ENCODE measurements at regions not wholly inside any gene's neighbourhood (a gene's known extent, or its start where the extent isn't known, plus 50 kb on each side); places are given as distances from the start of the nearest gene placed in this dataset.
"Not testable (repeated sequence)": the region's sequence is repeated elsewhere in the genome, so short reads cannot be mapped to it uniquely, and the experiment has no call there.

DNA sequence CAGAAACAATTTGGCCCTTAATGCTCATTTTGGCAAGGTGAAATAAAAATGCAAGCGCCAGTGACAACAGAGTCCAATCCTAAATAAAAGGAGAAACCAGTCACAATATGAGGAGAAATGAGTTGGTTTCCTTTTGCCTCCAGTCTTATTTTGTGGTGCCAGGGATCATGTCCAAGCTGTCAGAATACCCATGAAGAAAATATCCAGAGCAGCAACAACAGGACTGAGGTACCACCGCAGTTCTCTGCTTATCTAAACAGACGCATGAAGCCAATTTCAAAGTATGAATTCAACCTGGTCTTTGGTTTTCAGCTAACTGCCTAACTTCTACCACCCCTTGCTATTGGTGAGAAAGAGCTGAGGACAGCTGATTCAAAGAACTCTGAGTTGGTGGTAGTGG lies 199.9 kb upstream of the MAGEB2 start:
- Histone ChIP-seq H3K79me2 (ENCODE audit: control insufficient read depth, insufficient read depth, low read length) (no peaks in the 10 kb centered on the region), H3K36me3 (replicated peaks in 1 of 2; ENCODE audit: control extremely low read depth in 1 of 2, control insufficient read depth in 1 of 2, extremely low read depth in 1 of 2, insufficient read depth in 2 of 2, low read length in 1 of 2) (no peaks in the 10 kb centered on the region), H3K9ac (ENCODE audit: low read length) (no peak overlapping the region), H3K9me3 (ENCODE audit: control extremely low read depth in 1 of 3, control insufficient read depth in 2 of 3, insufficient read depth in 1 of 3, low read length in 2 of 3) (no peaks in the 10 kb centered on the region), H3K27me3 (replicated peaks in 1 of 4; ENCODE audit: control extremely low read depth in 1 of 4, control insufficient read depth in 3 of 4, insufficient read depth in 4 of 4, low read length in 3 of 4) (no peaks in the 10 kb centered on the region), H4K20me1 (ENCODE audit: control insufficient read depth, insufficient read depth, low read length, poor library complexity, severe bottlenecking) (no peaks in the 10 kb centered on the region), H3K4me3 (ENCODE audit: control extremely low read depth in 1 of 5, extremely low read depth in 1 of 5, insufficient read depth in 1 of 5, low read depth in 2 of 5, low read length in 4 of 5) (no peak overlapping the region), H3K27ac (ENCODE audit: low read length in 2 of 2) (no peak overlapping the region), H2AFZ (ENCODE audit: insufficient read depth, low read depth, low read length, poor library complexity, severe bottlenecking) (no peak overlapping the region), H3K4me2 (replicated peaks; ENCODE audit: low read depth, low read length, poor library complexity, severe bottlenecking) (no peak overlapping the region), H3K4me1 (ENCODE audit: control insufficient read depth in 2 of 2, insufficient read depth in 2 of 2, low read length in 2 of 2) (no peaks in the 10 kb centered on the region)
- no peak overlapping the region for H3K27ac Mint-ChIP-seq
- no peak overlapping the region for H3K4me3 Mint-ChIP-seq
- H3K27me3 Mint-ChIP-seq = no peaks in the 10 kb centered on the region
- no peak for DNase-seq
- POLR2A ChIA-PET = no interaction called here
- intact Hi-C loops (cut with micrococcal nuclease) = no loop called here
- no peaks in the 10 kb centered on the region for H3K4me1 Mint-ChIP-seq
- no peak for ATAC-seq (ENCODE audit: low read depth)
- WGBS (ENCODE audit: insufficient coverage) = no CpG with 5 or more reads among the region's 3 CpGs
- H3K9me3 Mint-ChIP-seq (ENCODE audit: insufficient read depth) = peaks cover under 1% of the 10 kb centered on the region
- CTCF ChIA-PET = no interaction called here
- TF ChIP-seq, protein P1, sequence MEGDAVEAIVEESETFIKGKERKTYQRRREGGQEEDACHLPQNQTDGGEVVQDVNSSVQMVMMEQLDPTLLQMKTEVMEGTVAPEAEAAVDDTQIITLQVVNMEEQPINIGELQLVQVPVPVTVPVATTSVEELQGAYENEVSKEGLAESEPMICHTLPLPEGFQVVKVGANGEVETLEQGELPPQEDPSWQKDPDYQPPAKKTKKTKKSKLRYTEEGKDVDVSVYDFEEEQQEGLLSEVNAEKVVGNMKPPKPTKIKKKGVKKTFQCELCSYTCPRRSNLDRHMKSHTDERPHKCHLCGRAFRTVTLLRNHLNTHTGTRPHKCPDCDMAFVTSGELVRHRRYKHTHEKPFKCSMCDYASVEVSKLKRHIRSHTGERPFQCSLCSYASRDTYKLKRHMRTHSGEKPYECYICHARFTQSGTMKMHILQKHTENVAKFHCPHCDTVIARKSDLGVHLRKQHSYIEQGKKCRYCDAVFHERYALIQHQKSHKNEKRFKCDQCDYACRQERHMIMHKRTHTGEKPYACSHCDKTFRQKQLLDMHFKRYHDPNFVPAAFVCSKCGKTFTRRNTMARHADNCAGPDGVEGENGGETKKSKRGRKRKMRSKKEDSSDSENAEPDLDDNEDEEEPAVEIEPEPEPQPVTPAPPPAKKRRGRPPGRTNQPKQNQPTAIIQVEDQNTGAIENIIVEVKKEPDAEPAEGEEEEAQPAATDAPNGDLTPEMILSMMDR (IDR thresholded peaks at IDR 0.05) = no peak
- TF ChIP-seq EZH2 (IDR thresholded peaks at IDR 0.05; ENCODE audit: borderline replicate concordance, insufficient read depth, low read depth, low read length, poor library complexity, severe bottlenecking) = no peak

GRCh38 chrX:30027636-30028035 lies 187.7 kb upstream of the MAGEB2 start:
- H3K9me3 ChIP-seq (ENCODE audit: control extremely low read depth in 1 of 3, control insufficient read depth in 2 of 3, insufficient read depth in 1 of 3, low read length in 2 of 3) = no peaks in the 10 kb centered on the region
- no peak overlapping the region for H2AFZ ChIP-seq (ENCODE audit: insufficient read depth, low read depth, low read length, poor library complexity, severe bottlenecking)
- ChIA-PET CTCF (no interaction called here), POLR2A (no interaction called here)
- H3K27ac ChIP-seq (ENCODE audit: low read length in 2 of 2) = no peak overlapping the region
- no peaks in the 10 kb centered on the region for H3K27me3 ChIP-seq (replicated peaks in 1 of 4; ENCODE audit: control extremely low read depth in 1 of 4, control insufficient read depth in 3 of 4, insufficient read depth in 4 of 4, low read length in 3 of 4)
- H3K4me1 Mint-ChIP-seq = no peaks in the 10 kb centered on the region
- H3K27me3 Mint-ChIP-seq = no peaks in the 10 kb centered on the region
- H3K4me2 ChIP-seq (replicated peaks; ENCODE audit: low read depth, low read length, poor library complexity, severe bottlenecking) = no peak overlapping the region
- H3K9me3 Mint-ChIP-seq (ENCODE audit: insufficient read depth) = no peaks in the 10 kb centered on the region
- no peak for TF ChIP-seq EZH2 (IDR thresholded peaks at IDR 0.05; ENCODE audit: borderline replicate concordance, insufficient read depth, low read depth, low read length, poor library complexity, severe bottlenecking)
- TF ChIP-seq, protein P1 (IDR thresholded peaks at IDR 0.05) = no peak
- no peak overlapping the region for H3K9ac ChIP-seq (ENCODE audit: low read length)
- no peak overlapping the region for H3K4me3 Mint-ChIP-seq
- ATAC-seq (ENCODE audit: low read depth) (no peak), DNase-seq (no peak)
- H3K79me2 ChIP-seq (ENCODE audit: control insufficient read depth, insufficient read depth, low read length) = no peaks in the 10 kb centered on the region
- no peaks in the 10 kb centered on the region for H3K4me1 ChIP-seq (ENCODE audit: control insufficient read depth in 2 of 2, insufficient read depth in 2 of 2, low read length in 2 of 2)
- WGBS (ENCODE audit: insufficient coverage) = 92% methylated on average over 2 of the region's 2 CpGs
- intact Hi-C loops (cut with micrococcal nuclease) = no loop called here
- no peaks in the 10 kb centered on the region for H3K36me3 ChIP-seq (replicated peaks in 1 of 2; ENCODE audit: control extremely low read depth in 1 of 2, control insufficient read depth in 1 of 2, extremely low read depth in 1 of 2, insufficient read depth in 2 of 2, low read length in 1 of 2)
- H4K20me1 ChIP-seq (ENCODE audit: control insufficient read depth, insufficient read depth, low read length, poor library complexity, severe bottlenecking) = no peaks in the 10 kb centered on the region
- H3K27ac Mint-ChIP-seq = no peak overlapping the region
- H3K4me3 ChIP-seq (ENCODE audit: control extremely low read depth in 1 of 5, extremely low read depth in 1 of 5, insufficient read depth in 1 of 5, low read depth in 2 of 5, low read length in 4 of 5) = no peak overlapping the region

DNA sequence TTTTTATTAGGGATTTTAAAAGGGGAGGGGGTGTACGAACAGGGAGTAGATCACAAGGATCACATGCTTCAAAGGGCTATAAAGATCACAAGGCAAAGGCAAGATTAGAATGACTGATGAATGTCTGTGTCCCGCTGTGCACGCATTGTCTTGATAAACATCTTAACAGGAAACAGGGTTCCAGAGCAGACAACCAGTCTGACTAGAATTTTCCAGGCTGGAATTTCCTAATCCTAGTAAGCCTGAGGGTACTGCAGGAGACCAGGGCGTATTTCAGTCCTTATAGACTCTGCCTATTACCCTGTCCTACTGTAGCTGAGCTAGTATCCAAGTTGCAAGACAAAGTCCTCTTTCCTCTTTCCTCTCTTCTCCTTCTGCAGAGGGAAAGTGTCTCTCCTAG lies 179.0 kb upstream of the MAGEB2 start:
- H3K4me2 ChIP-seq (replicated peaks; ENCODE audit: low read depth, low read length, poor library complexity, severe bottlenecking); POLR2A ChIA-PET; H3K9ac ChIP-seq (ENCODE audit: low read length); H3K4me3 Mint-ChIP-seq; H3K9me3 Mint-ChIP-seq (ENCODE audit: insufficient read depth); ATAC-seq (ENCODE audit: low read depth); H3K27me3 Mint-ChIP-seq; H3K36me3 ChIP-seq (replicated peaks in 1 of 2; ENCODE audit: control extremely low read depth in 1 of 2, control insufficient read depth in 1 of 2, extremely low read depth in 1 of 2, insufficient read depth in 2 of 2, low read length in 1 of 2); H3K4me1 Mint-ChIP-seq; H2AFZ ChIP-seq (ENCODE audit: insufficient read depth, low read depth, low read length, poor library complexity, severe bottlenecking); H3K79me2 ChIP-seq (ENCODE audit: control insufficient read depth, insufficient read depth, low read length); CTCF ChIA-PET; H3K27ac ChIP-seq (ENCODE audit: low read length in 2 of 2); H3K27me3 ChIP-seq (replicated peaks in 1 of 4; ENCODE audit: control extremely low read depth in 1 of 4, control insufficient read depth in 3 of 4, insufficient read depth in 4 of 4, low read length in 3 of 4); intact Hi-C loops (cut with micrococcal nuclease); H3K27ac Mint-ChIP-seq; H4K20me1 ChIP-seq (ENCODE audit: control insufficient read depth, insufficient read depth, low read length, poor library complexity, severe bottlenecking); H3K4me1 ChIP-seq (ENCODE audit: control insufficient read depth in 2 of 2, insufficient read depth in 2 of 2, low read length in 2 of 2); DNase-seq; H3K4me3 ChIP-seq (ENCODE audit: control extremely low read depth in 1 of 5, extremely low read depth in 1 of 5, insufficient read depth in 1 of 5, low read depth in 2 of 5, low read length in 4 of 5); H3K9me3 ChIP-seq (ENCODE audit: control extremely low read depth in 1 of 3, control insufficient read depth in 2 of 3, insufficient read depth in 1 of 3, low read length in 2 of 3): not testable (repeated sequence)
- no CpG with 5 or more reads among the region's 4 CpGs for WGBS (ENCODE audit: insufficient coverage)

Measured in B cell (primary cell).